GM10266 (cell line): ENCODE measurements at regions not wholly inside any gene's neighbourhood (a gene's known extent, or its start where the extent isn't known, plus 50 kb on each side); places are given as distances from the start of the nearest gene placed in this dataset.

ENCODE experiments used
- DNase-seq: peaks from one replicate; pipeline ENCODE4 v3.0.0; 2012; ENCODE audit errors: extremely low spot score
- TF ChIP-seq, protein P1 (sequence below): IDR thresholded peaks from 2 replicates; pipeline ENCODE4 v1.5.1; 2012; ENCODE audit warnings: mild to moderate bottlenecking, low read depth; ENCODE audit not compliant: control insufficient read depth, insufficient read depth; ENCODE audit errors: missing control alignments

GRCh38 chr6:95249661-95250060 is 327.7 kb upstream of the MANEA start:
- TF ChIP-seq, protein P1, sequence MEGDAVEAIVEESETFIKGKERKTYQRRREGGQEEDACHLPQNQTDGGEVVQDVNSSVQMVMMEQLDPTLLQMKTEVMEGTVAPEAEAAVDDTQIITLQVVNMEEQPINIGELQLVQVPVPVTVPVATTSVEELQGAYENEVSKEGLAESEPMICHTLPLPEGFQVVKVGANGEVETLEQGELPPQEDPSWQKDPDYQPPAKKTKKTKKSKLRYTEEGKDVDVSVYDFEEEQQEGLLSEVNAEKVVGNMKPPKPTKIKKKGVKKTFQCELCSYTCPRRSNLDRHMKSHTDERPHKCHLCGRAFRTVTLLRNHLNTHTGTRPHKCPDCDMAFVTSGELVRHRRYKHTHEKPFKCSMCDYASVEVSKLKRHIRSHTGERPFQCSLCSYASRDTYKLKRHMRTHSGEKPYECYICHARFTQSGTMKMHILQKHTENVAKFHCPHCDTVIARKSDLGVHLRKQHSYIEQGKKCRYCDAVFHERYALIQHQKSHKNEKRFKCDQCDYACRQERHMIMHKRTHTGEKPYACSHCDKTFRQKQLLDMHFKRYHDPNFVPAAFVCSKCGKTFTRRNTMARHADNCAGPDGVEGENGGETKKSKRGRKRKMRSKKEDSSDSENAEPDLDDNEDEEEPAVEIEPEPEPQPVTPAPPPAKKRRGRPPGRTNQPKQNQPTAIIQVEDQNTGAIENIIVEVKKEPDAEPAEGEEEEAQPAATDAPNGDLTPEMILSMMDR: no peak

GRCh38 chr6:95263840-95264239 is 313.5 kb upstream of the MANEA start:
- TF ChIP-seq, protein P1: no peak

More at GRCh38 chr6:95249661-95250060, 327.7 kb upstream of the MANEA start:
- DNase-seq: no peak

GRCh38 chr6:95266537-95267258 is 310.6 kb upstream of the MANEA start:
- DNase-seq: no peak
- TF ChIP-seq, protein P1: no peak

More at GRCh38 chr6:95263840-95264239, 313.5 kb upstream of the MANEA start:
- no peak for DNase-seq

- DNase-seq: no peak
- TF ChIP-seq, protein P1: no peak
Measured at GRCh38 chr6:95274686-95275235, 302.6 kb upstream of the MANEA start.

- TF ChIP-seq, protein P1: no peak
- no peak for DNase-seq
Measured at GRCh38 chr6:95279616-95280015, 297.7 kb upstream of the MANEA start.

GRCh38 chr6:95280686-95281273 is 296.6 kb upstream of the MANEA start:
- TF ChIP-seq, protein P1: no peak
- no peak for DNase-seq

GRCh38 chr6:95285881-95286280 is 291.5 kb upstream of the MANEA start:
- DNase-seq: no peak
- TF ChIP-seq, protein P1: no peak
